ENCODE measurements at regions not wholly inside any gene's neighbourhood (a gene's known extent, or its start where the extent isn't known, plus 50 kb on each side); places are given as distances from the start of the nearest gene placed in this dataset.

- no peak for TF ChIP-seq CTCF (IDR thresholded peaks at IDR 0.05; ENCODE audit: low read length)
- no peak for TF ChIP-seq EZH2 (optimal IDR thresholded peaks at IDR 0.05; ENCODE audit: low read depth, low read length)
Observed at GRCh38 chr6:165766457-165766856, 103.4 kb upstream of the PDE10A start.

All from MM.1S (cell line).